Stimulated activated CD8-positive, alpha-beta memory T cell treated with anti-CD3 and anti-CD28 coated beads, Interleukin-15, amount 100 ng/mL, for 4 hours (primary cell): ENCODE measurements at regions not wholly inside any gene's neighbourhood (a gene's known extent, or its start where the extent isn't known, plus 50 kb on each side); places are given as distances from the start of the nearest gene placed in this dataset.
"Not testable (repeated sequence)": the region's sequence is repeated elsewhere in the genome, so short reads cannot be mapped to it uniquely, and the experiment has no call there.

Experiments used
- DNase-seq, 2 donors: peaks; one replicate each; pipeline ENCODE4 v3.0.0-alpha.2; 2020; ENCODE audit warnings: low read depth in 2 of 2

- peak in 1 of 2 donors; percentile 38 for DNase-seq
These were observed 51.2 kb upstream of the CARD11 start for GRCh38 chr7:3094701-3095445.

GRCh38 chr7:3097734-3098133 is 54.1 kb upstream of the CARD11 start:
- no peak for DNase-seq

GRCh38 chr7:3102159-3102558 is 58.5 kb upstream of the CARD11 start:
- DNase-seq = no peak

- DNase-seq = no peak
These were observed 60.1 kb upstream of the CARD11 start for GRCh38 chr7:3103614-3104398.

- DNase-seq = no peak
These were observed 62.2 kb upstream of the CARD11 start for GRCh38 chr7:3105856-3106255.

GRCh38 chr7:3106361-3106826 is 62.7 kb upstream of the CARD11 start:
- no peak for DNase-seq

GRCh38 chr7:3107228-3107763 is 63.6 kb upstream of the CARD11 start:
- DNase-seq = no peak

- DNase-seq = no peak
These were observed 64.4 kb upstream of the CARD11 start for GRCh38 chr7:3107889-3108570.

GRCh38 chr7:3109311-3109915 is 65.7 kb upstream of the CARD11 start:
- no peak for DNase-seq

- no peak for DNase-seq
These were observed 68.9 kb upstream of the CARD11 start for GRCh38 chr7:3112479-3113134.

- no peak for DNase-seq
These were observed 71.2 kb upstream of the CARD11 start for GRCh38 chr7:3114917-3115316.

GRCh38 chr7:3117081-3117480 is 73.4 kb upstream of the CARD11 start:
- DNase-seq = no peak

GRCh38 chr7:3117488-3118231 is 74.0 kb upstream of the CARD11 start:
- DNase-seq = no peak

GRCh38 chr7:3119352-3119927 is 75.8 kb upstream of the CARD11 start:
- DNase-seq = not testable (repeated sequence)

GRCh38 chr7:3119963-3120362 is 76.3 kb upstream of the CARD11 start:
- no peak for DNase-seq

- DNase-seq = no peak
These were observed 76.8 kb upstream of the CARD11 start for GRCh38 chr7:3120513-3120912.

GRCh38 chr7:3128857-3129490 is 85.3 kb upstream of the CARD11 start:
- DNase-seq = no peak

- DNase-seq = no peak
These were observed 90.2 kb upstream of the CARD11 start for GRCh38 chr7:3133811-3134385.

- DNase-seq = no peak
These were observed 91.1 kb upstream of the CARD11 start for GRCh38 chr7:3134745-3135144.
